Left colon (tissue), 2 donors: ENCODE measurements at regions not wholly inside any gene's neighbourhood (a gene's known extent, or its start where the extent isn't known, plus 50 kb on each side); places are given as distances from the start of the nearest gene placed in this dataset.
"Not testable (repeated sequence)": the region's sequence is repeated elsewhere in the genome, so short reads cannot be mapped to it uniquely, and the experiment has no call there.

ENCODE experiments used
- ATAC-seq: fragments of 200-7000 bp; cut with Tn5 transposase; one replicate; pipeline ENCODE4 v1.9.1; 2020; ENCODE audit warnings: mild to moderate bottlenecking, moderate library complexity
- DNase-seq, 2 donors: peaks; one replicate each; pipeline ENCODE4 v3.0.0-alpha.2; 2020
- intact Hi-C, 2 donors: fragments of 100-400 bp; cut with DNase I in 1 of 2; cut with micrococcal nuclease in 1 of 2; formaldehyde crosslinking; loops; one replicate each; pipeline versions ENCODE4 v1.11.2 to v1.14.0; 2022; cut with DNase I, micrococcal nuclease
- donor health status: DM: no; HTN: no; CAD: no.
- donor health status: DM: yes; HTN: yes; CAD: no.

GRCh38 chr20:51275181-51275580, 252.3 kb upstream of the KCNG1 start:
- intact Hi-C loops: no loop called here
- ATAC-seq (no peak), DNase-seq (no peak)

- intact Hi-C loops: no loop called here
- ATAC-seq (no peak), DNase-seq (no peak)
These were observed 249.5 kb upstream of the KCNG1 start for GRCh38 chr20:51272401-51272800.

GRCh38 chr20:51271931-51272330, 249.0 kb upstream of the KCNG1 start:
- intact Hi-C loops: no loop called here
- no peak for ATAC-seq
- no peak for DNase-seq

- DNase-seq, intact Hi-C loops, ATAC-seq: not testable (repeated sequence)
These were observed 248.4 kb upstream of the KCNG1 start for GRCh38 chr20:51271289-51271688.

GRCh38 chr20:51269671-51270070, 246.8 kb upstream of the KCNG1 start:
- no peak for DNase-seq
- intact Hi-C loops: no loop called here
- no peak for ATAC-seq

- intact Hi-C loops: no loop called here
- ATAC-seq (no peak), DNase-seq (no peak)
These were observed 244.8 kb upstream of the KCNG1 start for GRCh38 chr20:51267679-51268078.

GRCh38 chr20:51266353-51266752, 243.4 kb upstream of the KCNG1 start:
- intact Hi-C loops: no loop called here
- no peak for DNase-seq
- ATAC-seq: no peak

- DNase-seq (no peak), ATAC-seq (no peak)
- intact Hi-C loops: no loop called here
These were observed 242.5 kb upstream of the KCNG1 start for GRCh38 chr20:51265361-51265760.

- intact Hi-C loops: no loop called here
- ATAC-seq (no peak), DNase-seq (no peak)
These were observed 239.3 kb upstream of the KCNG1 start for GRCh38 chr20:51262240-51262639.

- ATAC-seq: no peak
These were observed 236.5 kb upstream of the KCNG1 start for GRCh38 chr20:51259455-51259854.

GRCh38 chr20:51258582-51259165, 235.8 kb upstream of the KCNG1 start:
- ATAC-seq: no peak
- no peak for DNase-seq
- intact Hi-C loops: no loop called here

More at GRCh38 chr20:51259455-51259854, 236.5 kb upstream of the KCNG1 start:
- DNase-seq: no peak
- intact Hi-C loops: no loop called here

GRCh38 chr20:51255417-51255816, 232.5 kb upstream of the KCNG1 start:
- ATAC-seq (no peak), DNase-seq (no peak)
- intact Hi-C loops: no loop called here

GRCh38 chr20:51253280-51253679, 230.4 kb upstream of the KCNG1 start:
- intact Hi-C loops: no loop called here
- ATAC-seq: no peak
- no peak for DNase-seq

- DNase-seq (no peak), ATAC-seq (no peak)
- intact Hi-C loops: no loop called here
These were observed 226.9 kb upstream of the KCNG1 start for GRCh38 chr20:51249781-51250180.

- intact Hi-C loops: no loop called here
- ATAC-seq (no peak), DNase-seq (no peak)
These were observed 226.3 kb upstream of the KCNG1 start for GRCh38 chr20:51249215-51249614.

GRCh38 chr20:51244466-51244865, 221.6 kb upstream of the KCNG1 start:
- no peak for DNase-seq
- ATAC-seq: no peak
- intact Hi-C loops: no loop called here

GRCh38 chr20:51238675-51239305, 215.9 kb upstream of the KCNG1 start:
- DNase-seq (no peak), ATAC-seq (no peak)
- intact Hi-C loops: no loop called here

- intact Hi-C loops: no loop called here
- DNase-seq (no peak), ATAC-seq (no peak)
These were observed 214.9 kb upstream of the KCNG1 start for GRCh38 chr20:51237791-51238190.

GRCh38 chr20:51237278-51237677, 214.4 kb upstream of the KCNG1 start:
- no peak for DNase-seq
- intact Hi-C loops: no loop called here
- no peak for ATAC-seq

GRCh38 chr20:51236421-51236820, 213.5 kb upstream of the KCNG1 start:
- ATAC-seq: no peak
- DNase-seq: no peak
- intact Hi-C loops: no loop called here

GRCh38 chr20:51233345-51233744, 210.4 kb upstream of the KCNG1 start:
- ATAC-seq (no peak), DNase-seq (no peak)
- intact Hi-C loops: no loop called here
